Natural killer cell (primary cell): ENCODE measurements at regions not wholly inside any gene's neighbourhood (a gene's known extent, or its start where the extent isn't known, plus 50 kb on each side); places are given as distances from the start of the nearest gene placed in this dataset.

ENCODE experiments used
- ATAC-seq, 3 donors: fragments of 150-1000 bp in 2 of 3; fragments of 200-7000 bp in 1 of 3; cut with Tn5 transposase; 1 replicate in 1 of 3; 2 replicates in 2 of 3; pipeline ENCODE4 v1.10.0; 2021; ENCODE audit warnings: mild to moderate bottlenecking in 2 of 3, moderate library complexity in 2 of 3
- DNase-seq, 2 donors: peaks; one replicate each; pipeline versions ENCODE4 v3.0.0 to v3.0.0-alpha.2; 2013 to 2021; ENCODE audit warnings: mixed read lengths in 1 of 2
- H3K27ac ChIP-seq: one replicate; pipeline ENCODE4 v1.5.1; 2013; ENCODE audit warnings: mild to moderate bottlenecking, low read length
- H3K27me3 ChIP-seq: one replicate; pipeline ENCODE4 v1.6.1; 2013; ENCODE audit warnings: low read length; ENCODE audit not compliant: control insufficient read depth, insufficient read depth
- H3K36me3 ChIP-seq: one replicate; pipeline ENCODE4 v1.6.1; 2013; ENCODE audit warnings: low read length; ENCODE audit not compliant: control insufficient read depth, insufficient read depth
- H3K4me1 ChIP-seq: one replicate; pipeline ENCODE4 v1.6.1; 2013; ENCODE audit warnings: low read length; ENCODE audit not compliant: control insufficient read depth, insufficient read depth
- H3K4me3 ChIP-seq: one replicate; pipeline ENCODE4 v1.5.1; 2013; ENCODE audit warnings: low read length
- H3K9me3 ChIP-seq: one replicate; pipeline ENCODE4 v1.6.1; 2013; ENCODE audit warnings: low read length; ENCODE audit not compliant: control insufficient read depth, insufficient read depth
- H3K27ac Mint-ChIP-seq, 2 donors: one replicate each; pipeline ENCODE4 v1.8.0; 2022; ENCODE audit warnings: mild to moderate bottlenecking in 2 of 2, mixed read lengths in 2 of 2, moderate library complexity in 1 of 2
- H3K27me3 Mint-ChIP-seq, 2 donors: one replicate each; pipeline ENCODE4 v1.8.0; 2022; ENCODE audit warnings: low read depth in 2 of 2, mixed read lengths in 2 of 2
- H3K36me3 Mint-ChIP-seq: one replicate; pipeline ENCODE4 v1.8.0; 2022; ENCODE audit warnings: mixed read lengths
- H3K4me1 Mint-ChIP-seq, 2 donors: one replicate each; pipeline ENCODE4 v1.8.0; 2022; ENCODE audit warnings: mixed read lengths in 2 of 2
- H3K4me3 Mint-ChIP-seq: one replicate; pipeline ENCODE4 v1.8.0; 2022; ENCODE audit warnings: mild to moderate bottlenecking, moderate library complexity, mixed read lengths
- H3K9me3 Mint-ChIP-seq, 2 donors: one replicate each; pipeline ENCODE4 v1.8.0; 2022; ENCODE audit warnings: mixed read lengths in 2 of 2
- CTCF ChIP-seq: fragments of 200-600 bp; IDR thresholded peaks from one replicate; pipeline ENCODE4 v1.8.0; 2022; ENCODE audit warnings: antibody characterized with exemption
- WGBS: methylation state at CpG from one replicate; pipeline ENCODE4 v1.1.7; 2013; ENCODE audit warnings: missing lambda C conversion rate; ENCODE audit not compliant: insufficient coverage; 5-methylcytosine and 5-hydroxymethylcytosine counted together
- intact Hi-C: fragments of 100-400 bp; cut with micrococcal nuclease; formaldehyde crosslinking; loops from one replicate; pipeline ENCODE4 v1.14.2; 2022

- Histone ChIP-seq H3K36me3 (no peaks in the 10 kb centered on the region), H3K27me3 (no peaks in the 10 kb centered on the region), H3K4me1 (no peaks in the 10 kb centered on the region), H3K27ac (no peak overlapping the region), H3K4me3 (no peak overlapping the region), H3K9me3 (no peaks in the 10 kb centered on the region)
- ATAC-seq (no peak), DNase-seq (no peak)
- Mint-ChIP-seq H3K36me3 (peaks cover 7% of the 10 kb centered on the region), H3K4me1 (peaks cover 2% of the 10 kb centered on the region in 2 donors), H3K4me3 (no peak overlapping the region), H3K27ac (no peak overlapping the region), H3K9me3 (peaks cover 2% of the 10 kb centered on the region in 2 donors), H3K27me3 (no peaks in the 10 kb centered on the region)
- no peak for TF ChIP-seq CTCF
- intact Hi-C loops = no loop called here
- 96% methylated on average over 1 of the region's 1 CpG for WGBS
These were observed 96.3 kb upstream of the MBNL1 start for GRCh38 chr3:152172460-152172859.

- Mint-ChIP-seq H3K36me3 (peaks cover 7% of the 10 kb centered on the region), H3K4me1 (peaks cover 10 to 13% of the 10 kb centered on the region in 2 donors), H3K27ac (no peak overlapping the region), H3K27me3 (no peaks in the 10 kb centered on the region), H3K9me3 (peaks cover 2% of the 10 kb centered on the region in 2 donors), H3K4me3 (no peak overlapping the region)
- Histone ChIP-seq H3K9me3 (no peaks in the 10 kb centered on the region), H3K4me1 (no peaks in the 10 kb centered on the region), H3K27ac (no peak overlapping the region), H3K4me3 (no peak overlapping the region), H3K36me3 (no peaks in the 10 kb centered on the region), H3K27me3 (no peaks in the 10 kb centered on the region)
- DNase-seq (no peak), ATAC-seq (no peak)
- 100% methylated on average over 1 of the region's 1 CpG for WGBS
- intact Hi-C loops = no loop called here
- TF ChIP-seq CTCF = no peak
These were observed 95.1 kb upstream of the MBNL1 start for GRCh38 chr3:152173627-152174026.

- Mint-ChIP-seq H3K27ac (no peak overlapping the region), H3K9me3 (peaks cover 2% of the 10 kb centered on the region in 2 donors), H3K4me1 (peaks cover 21 to 24% of the 10 kb centered on the region in 2 donors), H3K4me3 (no peak overlapping the region), H3K36me3 (peaks cover 7% of the 10 kb centered on the region), H3K27me3 (no peaks in the 10 kb centered on the region)
- no peaks in the 10 kb centered on the region for H3K27me3 ChIP-seq
- 97% methylated on average over 2 of the region's 2 CpGs for WGBS
- H3K9me3 ChIP-seq = no peaks in the 10 kb centered on the region
- no peak for TF ChIP-seq CTCF
- H3K4me1 ChIP-seq = peaks cover 3% of the 10 kb centered on the region
- ATAC-seq = no peak
- no peaks in the 10 kb centered on the region for H3K36me3 ChIP-seq
- H3K27ac ChIP-seq = no peak overlapping the region
- intact Hi-C loops = no loop called here
- no peak overlapping the region for H3K4me3 ChIP-seq
- DNase-seq = no peak
These were observed 93.7 kb upstream of the MBNL1 start for GRCh38 chr3:152174876-152175527.

- H3K9me3 Mint-ChIP-seq = peaks cover 2% of the 10 kb centered on the region in 2 donors
- no peaks in the 10 kb centered on the region for H3K9me3 ChIP-seq
- WGBS = 100% methylated on average over 2 of the region's 2 CpGs
These were observed 93.2 kb upstream of the MBNL1 start for GRCh38 chr3:152175528-152175889.

More at GRCh38 chr3:152175528-152175889, 93.2 kb upstream of the MBNL1 start:
- ATAC-seq (no peak), DNase-seq (no peak)
- H3K27me3 Mint-ChIP-seq = no peaks in the 10 kb centered on the region
- no peaks in the 10 kb centered on the region for H3K36me3 ChIP-seq
- H3K27ac ChIP-seq = no peak overlapping the region
- TF ChIP-seq CTCF = no peak
- H3K27me3 ChIP-seq = no peaks in the 10 kb centered on the region
- H3K4me1 ChIP-seq = peaks cover 5% of the 10 kb centered on the region
- H3K4me1 Mint-ChIP-seq = peaks cover 24 to 29% of the 10 kb centered on the region in 2 donors
- no peak overlapping the region for H3K4me3 ChIP-seq
- intact Hi-C loops = no loop called here
- peaks cover 7% of the 10 kb centered on the region for H3K36me3 Mint-ChIP-seq
- no peak overlapping the region for H3K27ac Mint-ChIP-seq
- no peak overlapping the region for H3K4me3 Mint-ChIP-seq
